ENCODE measurements at regions not wholly inside any gene's neighbourhood (a gene's known extent, or its start where the extent isn't known, plus 50 kb on each side); places are given as distances from the start of the nearest gene placed in this dataset.
"Not testable (repeated sequence)": the region's sequence is repeated elsewhere in the genome, so short reads cannot be mapped to it uniquely, and the experiment has no call there.

GRCh38 chr5:74457876-74458275 lies 182.7 kb downstream of the ENC1 start:
- no peak for DNase-seq

DNA sequence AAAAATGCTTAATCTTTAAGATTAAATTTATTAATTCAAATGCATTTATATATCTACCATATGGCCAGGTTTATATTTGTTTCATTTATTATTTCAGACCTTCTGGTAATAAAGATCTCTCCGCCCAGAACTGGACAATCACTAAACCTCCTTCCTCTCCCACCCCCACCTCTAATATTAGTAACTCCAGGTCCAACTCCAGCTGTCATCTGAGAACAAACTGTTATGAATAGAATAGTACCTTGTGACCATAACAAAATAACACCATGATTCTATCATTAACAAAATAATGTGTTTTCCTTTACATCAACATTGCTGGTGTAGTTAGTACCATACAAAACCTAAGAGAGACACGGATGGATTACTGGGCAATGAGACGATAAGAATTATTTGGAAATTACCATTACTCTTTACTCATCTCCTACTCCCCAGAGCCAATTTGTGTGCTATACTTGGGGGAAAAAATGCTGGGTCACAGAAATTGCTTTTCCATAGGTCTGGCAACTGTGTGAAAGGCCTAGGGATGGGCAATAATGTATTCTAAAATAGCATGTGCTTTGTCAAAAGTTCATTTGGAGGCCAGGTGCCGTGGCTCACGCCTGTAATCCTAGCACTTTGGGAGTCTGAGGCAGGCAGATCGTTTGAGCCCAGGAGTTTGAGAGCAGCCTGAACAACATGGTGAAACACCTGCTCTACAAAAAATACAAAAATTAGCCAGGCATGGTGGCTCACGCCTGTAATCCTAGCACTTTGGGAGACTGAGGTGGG lies 186.1 kb downstream of the ENC1 start:
- peak; percentile 24 for DNase-seq

DNA sequence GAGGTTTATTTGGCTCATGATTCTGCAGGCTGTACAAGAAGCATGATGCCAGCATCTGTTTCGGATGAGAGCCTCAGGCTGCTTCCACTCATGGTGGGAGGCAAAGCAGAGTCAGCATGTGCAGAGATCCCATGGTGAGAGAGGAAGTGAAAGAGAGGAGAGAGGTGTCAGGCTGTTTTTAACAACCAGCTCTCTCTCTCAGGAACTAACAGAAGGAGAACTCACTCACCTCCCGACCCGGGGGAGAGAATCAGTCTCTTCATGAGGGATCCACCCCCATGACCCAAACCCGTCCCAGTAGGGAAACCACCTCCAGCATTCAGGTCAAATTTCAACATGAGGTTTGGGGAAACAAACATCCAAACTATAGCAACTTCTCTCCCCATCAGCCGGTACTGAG lies 187.7 kb downstream of the ENC1 start:
- no peak for DNase-seq

- no peak for DNase-seq
Measured at GRCh38 chr5:74450095-74450494, 190.4 kb downstream of the ENC1 start.

DNA sequence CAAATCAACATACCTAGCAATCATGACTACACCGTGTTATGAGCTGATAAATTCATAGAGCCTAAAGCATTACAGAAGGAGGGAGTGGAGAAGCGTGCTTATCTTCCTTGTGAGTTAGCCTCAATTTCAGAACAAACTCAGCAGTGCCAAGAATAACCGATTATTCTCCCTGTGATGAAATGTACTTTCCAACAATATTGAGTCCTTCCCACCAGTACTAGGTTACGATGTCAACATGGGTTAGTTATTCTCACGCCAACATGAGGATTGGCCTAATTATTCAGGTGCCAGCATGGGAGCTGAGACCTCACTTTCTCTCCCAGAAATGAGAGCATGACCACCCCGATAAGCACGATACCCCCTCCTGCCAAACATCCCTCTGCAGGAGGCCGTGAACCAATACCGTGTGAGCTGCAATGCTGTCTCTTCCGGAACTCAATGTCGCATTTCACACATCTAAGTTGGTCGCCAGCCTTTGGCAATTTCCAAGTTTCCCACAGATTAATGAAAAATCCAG lies 193.7 kb downstream of the ENC1 start:
- no peak for DNase-seq

DNA sequence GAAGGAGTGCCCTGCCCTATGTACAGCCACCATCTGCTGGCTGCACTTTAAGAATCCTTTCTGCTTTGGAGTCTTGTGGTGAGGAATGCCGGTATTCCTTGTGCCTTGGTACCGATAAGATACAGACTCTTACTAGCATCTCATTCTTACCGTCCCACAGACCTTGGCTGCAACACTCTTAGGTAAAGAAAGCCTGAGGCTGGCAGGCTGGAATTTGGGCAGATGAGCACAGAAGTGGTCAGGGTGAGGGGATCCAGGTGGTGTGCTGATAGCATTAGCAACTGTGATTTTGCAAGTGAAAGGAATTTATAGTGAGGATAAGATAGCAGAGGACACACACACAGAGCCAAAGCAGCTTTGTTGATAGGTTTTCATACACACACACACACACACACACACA lies 198.1 kb downstream of the ENC1 start:
- DNase-seq: no peak

GRCh38 chr5:74441616-74442015 lies 198.9 kb downstream of the ENC1 start:
- no peak for DNase-seq

DNA sequence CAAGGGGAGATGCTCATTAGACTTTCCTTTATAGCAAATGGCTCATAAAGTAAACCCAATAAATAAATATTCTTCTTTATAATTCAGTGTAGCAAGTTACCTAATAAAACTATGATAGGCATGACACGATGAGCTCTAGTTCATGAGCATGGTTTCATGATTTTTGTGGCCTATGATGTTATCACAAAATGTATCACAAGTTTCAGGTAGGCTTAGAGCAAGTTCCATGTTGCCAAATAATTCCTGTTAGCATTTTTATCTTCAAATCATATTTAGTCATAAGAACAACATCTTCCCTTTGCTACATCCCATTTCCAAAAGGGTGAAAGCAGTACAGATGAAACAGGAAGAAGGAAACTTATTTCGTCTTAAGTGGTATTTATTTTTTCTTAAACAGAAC lies 200.2 kb downstream of the ENC1 start:
- no peak for DNase-seq

DNA sequence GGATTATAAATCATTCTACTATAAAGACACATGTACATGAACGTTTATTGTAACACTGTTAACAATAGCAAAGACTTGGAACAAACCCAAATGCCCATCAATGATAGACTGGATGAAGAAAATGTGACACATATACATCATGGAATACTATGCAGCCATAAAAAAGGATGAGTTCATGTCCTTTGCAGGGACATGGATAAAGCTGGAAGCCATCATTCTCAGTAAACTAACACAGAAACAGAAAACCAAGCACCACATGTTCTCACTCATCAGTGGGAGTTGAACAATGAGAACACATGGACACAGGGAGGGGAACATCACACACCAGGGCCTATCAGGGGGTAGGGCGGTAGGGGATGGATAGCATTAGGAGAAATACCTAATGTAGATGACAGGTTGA lies 202.7 kb downstream of the ENC1 start:
- DNase-seq: not testable (repeated sequence)

- DNase-seq: peak; percentile 8
Measured at GRCh38 chr5:74433896-74434829, 206.4 kb downstream of the ENC1 start.

DNA sequence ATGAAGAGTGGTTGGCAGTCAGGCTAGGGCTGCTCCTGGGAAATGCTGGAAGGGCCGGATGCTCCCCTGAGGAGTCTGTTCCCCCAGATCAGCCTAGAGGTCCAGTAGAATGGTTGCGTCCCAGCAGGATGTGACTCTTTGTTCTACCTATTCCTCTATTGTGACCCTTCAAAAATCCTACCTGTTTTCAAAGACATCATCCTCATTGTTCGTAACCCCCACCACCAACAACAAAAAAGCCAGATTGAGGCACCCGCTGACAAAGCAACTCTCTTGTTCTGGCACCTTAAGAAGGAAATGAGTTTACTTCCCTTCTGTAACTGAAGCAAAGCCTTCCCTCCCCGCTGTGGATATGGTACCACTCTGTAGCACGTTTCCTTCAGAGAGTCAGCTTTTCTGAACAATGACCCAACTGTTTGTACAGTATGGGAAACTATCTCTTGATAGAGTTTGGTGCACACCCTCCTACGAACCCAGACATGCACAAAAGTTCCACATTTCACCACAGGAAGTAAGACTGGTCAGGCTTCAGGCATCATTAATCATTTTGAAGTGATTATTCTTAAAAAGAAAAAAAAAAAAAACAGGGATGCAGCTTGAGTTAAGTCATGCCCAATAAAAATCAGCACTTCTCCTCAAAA lies 207.2 kb downstream of the ENC1 start:
- DNase-seq: peak; percentile 88

GRCh38 chr5:74432721-74433120 lies 207.8 kb downstream of the ENC1 start:
- DNase-seq: no peak

- no peak for DNase-seq
Measured at GRCh38 chr5:74432216-74432615, 208.3 kb downstream of the ENC1 start.

- no peak for DNase-seq
Measured at GRCh38 chr5:74431290-74431669, 209.2 kb downstream of the ENC1 start.

DNA sequence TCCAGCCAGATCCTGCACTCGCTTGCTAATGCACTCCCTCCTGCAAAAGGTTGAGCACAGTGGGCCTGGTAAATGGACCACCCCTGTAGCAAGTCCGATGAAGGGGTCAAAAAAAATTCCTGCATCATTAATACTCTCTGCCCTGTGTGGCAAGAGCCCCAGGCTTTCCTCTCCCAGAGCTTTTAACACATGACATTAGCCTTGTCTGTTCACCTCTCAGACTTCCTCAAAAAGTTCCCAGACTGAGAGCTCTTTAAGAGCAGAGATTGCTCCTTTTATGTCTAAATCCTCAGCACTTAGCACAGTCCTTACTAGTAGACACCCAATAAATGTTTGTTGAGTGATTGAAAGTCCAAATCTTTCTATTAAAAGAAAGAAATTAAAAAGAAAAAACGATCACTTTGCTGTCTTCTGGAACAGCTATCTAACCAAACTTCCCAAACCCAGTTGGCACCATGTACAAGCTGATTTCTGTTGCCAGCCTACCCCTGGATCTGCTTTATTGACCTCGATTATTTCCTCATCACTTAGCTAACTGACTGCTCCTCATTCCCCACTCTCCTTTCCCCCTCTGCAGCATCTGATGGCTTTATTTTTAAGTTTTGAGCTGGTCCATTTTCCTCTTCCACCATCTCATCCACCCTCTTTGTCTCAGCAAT lies 209.8 kb downstream of the ENC1 start:
- no peak for DNase-seq

DNA sequence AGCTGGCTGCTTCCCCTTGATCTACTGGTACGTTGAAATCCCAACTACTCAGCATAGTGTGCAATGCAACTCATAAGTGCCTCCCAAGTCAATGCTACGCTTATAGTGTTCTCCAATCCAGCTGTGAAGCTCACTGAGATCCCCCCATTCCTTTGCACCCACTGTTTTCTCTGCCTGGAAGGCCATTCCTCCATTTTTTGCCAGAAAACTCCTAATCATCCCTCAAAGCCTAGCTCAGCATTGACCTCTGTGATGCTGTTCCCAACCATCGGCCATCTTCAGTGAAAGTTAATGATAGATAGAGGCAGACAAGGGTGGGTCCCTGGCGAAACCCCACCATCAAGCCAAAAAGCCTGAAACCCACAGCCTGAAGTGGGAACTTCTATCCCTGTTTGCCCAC lies 211.0 kb downstream of the ENC1 start:
- DNase-seq: no peak

GRCh38 chr5:74428876-74429275 lies 211.7 kb downstream of the ENC1 start:
- no peak for DNase-seq

- no peak for DNase-seq
Measured at GRCh38 chr5:74428275-74428674, 212.3 kb downstream of the ENC1 start.

DNA sequence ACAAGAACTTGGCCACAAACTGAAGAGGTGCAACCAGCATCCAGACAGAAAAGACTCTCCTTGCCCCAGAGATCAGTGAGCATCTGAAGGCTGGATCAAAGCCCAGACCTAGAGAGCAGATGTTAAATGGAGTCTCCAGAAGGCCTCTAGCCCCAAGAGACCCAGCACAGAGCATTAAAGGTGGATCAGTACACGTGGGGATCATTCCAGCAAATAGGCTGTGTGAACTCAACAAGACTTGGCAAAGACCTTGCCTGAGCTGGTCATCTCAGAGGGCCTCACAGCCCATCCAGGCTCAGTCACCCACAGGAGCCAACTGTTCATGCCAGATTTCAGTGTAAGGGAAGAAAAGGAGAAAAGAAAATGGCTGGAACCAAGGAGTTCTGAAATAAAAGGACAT lies 214.0 kb downstream of the ENC1 start:
- DNase-seq: no peak

GRCh38 chr5:74424162-74424868 lies 216.2 kb downstream of the ENC1 start:
- DNase-seq: no peak

DNA sequence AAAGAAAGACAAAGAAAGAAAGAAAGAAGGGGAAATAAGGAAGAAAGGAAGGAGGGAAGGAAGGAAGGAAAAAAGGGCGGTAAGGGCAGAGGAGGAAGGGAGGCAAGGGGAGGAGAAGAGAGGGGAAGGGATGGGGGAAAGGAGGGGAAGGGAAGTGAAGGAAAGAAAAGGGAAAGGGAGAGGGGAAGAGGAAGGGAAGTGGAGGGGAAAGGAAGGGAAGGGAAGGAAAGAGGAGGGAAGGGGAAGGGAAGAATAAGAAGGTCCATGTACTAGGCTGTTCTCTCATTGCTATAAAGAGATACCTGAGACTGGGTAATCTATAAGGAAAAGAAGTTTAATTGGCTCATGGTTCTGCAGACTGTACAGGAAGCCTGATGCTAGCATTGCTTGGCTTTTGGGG lies 217.1 kb downstream of the ENC1 start:
- no peak for DNase-seq

- no peak for DNase-seq
Measured at GRCh38 chr5:74422671-74423070, 217.9 kb downstream of the ENC1 start.
